HEK293 (cell line): ENCODE measurements at regions not wholly inside any gene's neighbourhood (a gene's known extent, or its start where the extent isn't known, plus 50 kb on each side); places are given as distances from the start of the nearest gene placed in this dataset.

Source experiments
- CTCF ChIA-PET: fragments of 350-600 bp; formaldehyde crosslinking; extraction: SDS; loops from one replicate; lab custom pipeline; 2021; ENCODE audit warnings: antibody characterized with exemption; lab: Yijun Ruan, JAX
- POLR2A ChIA-PET: fragments of 300-600 bp; formaldehyde crosslinking; extraction: SDS; loops from one replicate; lab custom pipeline; 2020; ENCODE audit warnings: antibody characterized with exemption, inconsistent platforms; lab: Yijun Ruan, JAX
- H3K27ac ChIP-seq: fragments of 200-500 bp; sonication (Bioruptor generic); 2 replicates; pipeline ENCODE4 v1.5.1; 2014; ENCODE audit warnings: low read depth, low read length, control low read depth, inconsistent platforms; ENCODE audit errors: extremely low read depth
- H3K36me3 ChIP-seq, 2 experiments: fragments of 200-500 bp in 1 of 2; sonication (Bioruptor generic) in 1 of 2; 1 replicate in 1 of 2; 2 replicates in 1 of 2; pipeline ENCODE4 v1.5.1; 2014 to 2017; ENCODE audit warnings: inconsistent platforms in 2 of 2, low read length in 2 of 2; ENCODE audit not compliant: control insufficient read depth in 2 of 2, insufficient read depth in 1 of 2
- H3K4me1 ChIP-seq: fragments of 200-500 bp; sonication (Bioruptor generic); 2 replicates; pipeline ENCODE4 v1.5.1; 2014; ENCODE audit warnings: mild to moderate bottlenecking, low read length, inconsistent platforms; ENCODE audit not compliant: control insufficient read depth, insufficient read depth
- H3K4me3 ChIP-seq: 2 replicates; pipeline ENCODE4 v1.5.1; 2011; ENCODE audit warnings: low read depth, mild to moderate bottlenecking, control low read depth, low read length, moderate library complexity
- H3K9me3 ChIP-seq: fragments of 200-500 bp; sonication (Bioruptor generic); 2 replicates; pipeline ENCODE4 v1.5.1; 2014; ENCODE audit warnings: low read depth, low read length, inconsistent platforms; ENCODE audit not compliant: control insufficient read depth, insufficient read depth
- KLF1 ChIP-seq: fragments of 450-650 bp; formaldehyde crosslinking; IDR thresholded peaks from 2 replicates; pipeline ENCODE4 v1.5.1; 2016; ENCODE audit warnings: missing biosample characterization, missing genetic modification characterization
- KLF7 ChIP-seq: fragments of 450-650 bp; formaldehyde crosslinking; IDR thresholded peaks from 2 replicates; pipeline ENCODE4 v1.5.1; 2016; ENCODE audit warnings: missing biosample characterization, missing genetic modification characterization, borderline replicate concordance
- KLF9 ChIP-seq: fragments of 450-650 bp; formaldehyde crosslinking; IDR thresholded peaks from 2 replicates; pipeline ENCODE4 v1.5.1; 2016; ENCODE audit warnings: missing biosample characterization, missing genetic modification characterization, low read depth
- SP7 ChIP-seq: fragments of 450-650 bp; formaldehyde crosslinking; IDR thresholded peaks from 2 replicates; pipeline ENCODE4 v1.5.1; 2016; ENCODE audit warnings: missing biosample characterization, missing genetic modification characterization
- ZBTB17 ChIP-seq: fragments of 450-650 bp; formaldehyde crosslinking; IDR thresholded peaks from 2 replicates; pipeline ENCODE4 v1.5.1; 2016; ENCODE audit warnings: missing biosample characterization, missing genetic modification characterization
- ZNF10 ChIP-seq: fragments of 450-650 bp; formaldehyde crosslinking; IDR thresholded peaks from 2 replicates; pipeline ENCODE4 v1.5.1; 2017; ENCODE audit warnings: missing biosample characterization, missing genetic modification characterization
- ZNF121 ChIP-seq: fragments of 450-650 bp; formaldehyde crosslinking; IDR thresholded peaks from 2 replicates; pipeline ENCODE4 v1.5.1; 2016; ENCODE audit warnings: missing biosample characterization, missing genetic modification characterization
- ZNF133 ChIP-seq: fragments of 450-650 bp; formaldehyde crosslinking; IDR thresholded peaks from 2 replicates; pipeline ENCODE4 v1.5.1; 2016; ENCODE audit warnings: missing biosample characterization, missing genetic modification characterization
- ZNF138 ChIP-seq: fragments of 450-650 bp; formaldehyde crosslinking; IDR thresholded peaks from 2 replicates; pipeline ENCODE4 v1.5.1; 2016; ENCODE audit warnings: missing biosample characterization, missing genetic modification characterization, borderline replicate concordance
- ZNF174 ChIP-seq: fragments of 450-650 bp; formaldehyde crosslinking; IDR thresholded peaks from 2 replicates; pipeline ENCODE4 v1.5.0; 2017; ENCODE audit warnings: missing biosample characterization, mild to moderate bottlenecking, missing genetic modification characterization
- ZNF211 ChIP-seq: fragments of 450-650 bp; formaldehyde crosslinking; IDR thresholded peaks from 2 replicates; pipeline ENCODE4 v1.5.1; 2016; ENCODE audit warnings: low read depth, missing biosample characterization, missing genetic modification characterization
- ZNF266 ChIP-seq: fragments of 450-650 bp; formaldehyde crosslinking; IDR thresholded peaks from 2 replicates; pipeline ENCODE4 v1.5.1; 2016; ENCODE audit warnings: missing biosample characterization, missing genetic modification characterization, low read depth
- ZNF302 ChIP-seq: fragments of 450-650 bp; formaldehyde crosslinking; IDR thresholded peaks from 2 replicates; pipeline ENCODE4 v1.5.1; 2016; ENCODE audit warnings: missing biosample characterization, missing genetic modification characterization, low read depth
- ZNF335 ChIP-seq: fragments of 450-650 bp; formaldehyde crosslinking; conservative IDR thresholded peaks from 2 replicates; pipeline ENCODE4 v1.5.1; 2016; ENCODE audit warnings: missing biosample characterization, missing genetic modification characterization
- ZNF366 ChIP-seq: fragments of 450-650 bp; formaldehyde crosslinking; conservative IDR thresholded peaks from 2 replicates; pipeline ENCODE4 v1.5.1; 2016; ENCODE audit warnings: missing biosample characterization, missing genetic modification characterization
- ZNF37A ChIP-seq: fragments of 450-650 bp; IDR thresholded peaks from 2 replicates; pipeline ENCODE4 v1.5.1; 2018; ENCODE audit warnings: missing biosample characterization, missing genetic modification characterization
- ZNF416 ChIP-seq: fragments of 450-650 bp; formaldehyde crosslinking; IDR thresholded peaks from 2 replicates; pipeline ENCODE4 v1.5.1; 2016; ENCODE audit warnings: missing biosample characterization, missing genetic modification characterization
- ZNF501 ChIP-seq: fragments of 450-650 bp; formaldehyde crosslinking; IDR thresholded peaks from 2 replicates; pipeline ENCODE4 v1.5.1; 2016; ENCODE audit warnings: missing biosample characterization, missing genetic modification characterization
- ZNF510 ChIP-seq: fragments of 450-650 bp; formaldehyde crosslinking; IDR thresholded peaks from 2 replicates; pipeline ENCODE4 v1.5.1; 2018; ENCODE audit warnings: mild to moderate bottlenecking, missing genetic modification characterization, missing biosample characterization; ENCODE audit not compliant: insufficient replicate concordance
- ZNF529 ChIP-seq: fragments of 450-650 bp; formaldehyde crosslinking; IDR thresholded peaks from 2 replicates; pipeline ENCODE4 v1.5.1; 2017; ENCODE audit warnings: missing genetic modification characterization, missing biosample characterization; ENCODE audit not compliant: insufficient replicate concordance
- ZNF558 ChIP-seq: fragments of 450-650 bp; formaldehyde crosslinking; IDR thresholded peaks from 2 replicates; pipeline ENCODE4 v1.5.1; 2016; ENCODE audit warnings: missing biosample characterization, missing genetic modification characterization
- ZNF560 ChIP-seq: fragments of 450-650 bp; formaldehyde crosslinking; IDR thresholded peaks from 2 replicates; pipeline ENCODE4 v1.5.1; 2017; ENCODE audit warnings: missing biosample characterization, missing genetic modification characterization, borderline replicate concordance
- ZNF585B ChIP-seq: fragments of 450-650 bp; formaldehyde crosslinking; IDR thresholded peaks from 2 replicates; pipeline ENCODE4 v1.5.1; 2016; ENCODE audit warnings: missing biosample characterization, missing genetic modification characterization
- ZNF623 ChIP-seq: fragments of 450-650 bp; formaldehyde crosslinking; IDR thresholded peaks from 2 replicates; pipeline ENCODE4 v1.5.1; 2016; ENCODE audit warnings: missing biosample characterization, missing genetic modification characterization
- ZNF747 ChIP-seq: fragments of 450-650 bp; formaldehyde crosslinking; IDR thresholded peaks from 2 replicates; pipeline ENCODE4 v1.5.1; 2016; ENCODE audit warnings: missing biosample characterization, missing genetic modification characterization
- ZSCAN16 ChIP-seq: fragments of 450-650 bp; formaldehyde crosslinking; IDR thresholded peaks from 2 replicates; pipeline ENCODE4 v1.5.1; 2016; ENCODE audit warnings: missing biosample characterization, missing genetic modification characterization
- TF ChIP-seq, protein P1 (sequence below): fragments of 450-650 bp; formaldehyde crosslinking; IDR thresholded peaks from 2 replicates; pipeline ENCODE4 v1.5.1; 2016; ENCODE audit warnings: missing biosample characterization, missing genetic modification characterization
- TF ChIP-seq, protein P2 (sequence below): fragments of 450-650 bp; formaldehyde crosslinking; optimal IDR thresholded peaks from 2 replicates; pipeline ENCODE3; 2016; ENCODE audit warnings: missing biosample characterization, mild to moderate bottlenecking, missing genetic modification characterization
- TF ChIP-seq, protein P3 (sequence below): fragments of 450-650 bp; formaldehyde crosslinking; IDR thresholded peaks from 2 replicates; pipeline ENCODE4 v1.5.1; 2016; ENCODE audit warnings: missing biosample characterization, missing genetic modification characterization

DNA sequence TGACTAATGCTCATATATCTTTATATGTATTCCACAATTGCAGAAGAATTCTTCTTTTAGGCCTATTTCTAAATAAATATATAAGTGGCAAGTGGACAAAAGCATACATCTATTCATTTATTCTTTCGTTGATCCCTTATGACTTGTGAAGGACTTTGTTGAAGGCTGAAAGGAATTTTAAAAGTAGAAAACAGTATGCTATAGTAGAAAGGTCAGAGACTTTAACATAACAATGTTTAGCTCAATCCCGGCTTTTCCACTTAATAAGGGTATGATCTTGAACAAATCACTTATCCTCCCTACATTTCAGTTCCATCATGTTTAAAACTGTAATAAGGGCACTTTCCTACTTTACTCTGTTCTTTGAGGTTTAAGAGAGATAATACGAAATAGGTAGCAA, 672.9 kb downstream of the MECOM start:
- H3K4me3 ChIP-seq = no peak overlapping the region
- ChIA-PET POLR2A (no interaction called here), CTCF (no interaction called here)
- no peaks in the 10 kb centered on the region for H3K9me3 ChIP-seq
- H3K4me1 ChIP-seq = no peaks in the 10 kb centered on the region
- no peaks in the 10 kb centered on the region for H3K36me3 ChIP-seq
- TF ChIP-seq ZNF416 (tag by site-specific recombination) (no peak), ZNF529 (tag by site-specific recombination) (no peak), ZNF266 (no peak), ZNF501 (tag by site-specific recombination) (no peak), SP7 (tag by site-specific recombination) (no peak), ZNF302 (tag by site-specific recombination) (no peak), ZNF510 (tag by site-specific recombination) (no peak), KLF1 (tag by site-specific recombination) (no peak), KLF9 (no peak), ZSCAN16 (tag by site-specific recombination) (no peak), ZNF747 (no peak)
- TF ChIP-seq, protein P1, sequence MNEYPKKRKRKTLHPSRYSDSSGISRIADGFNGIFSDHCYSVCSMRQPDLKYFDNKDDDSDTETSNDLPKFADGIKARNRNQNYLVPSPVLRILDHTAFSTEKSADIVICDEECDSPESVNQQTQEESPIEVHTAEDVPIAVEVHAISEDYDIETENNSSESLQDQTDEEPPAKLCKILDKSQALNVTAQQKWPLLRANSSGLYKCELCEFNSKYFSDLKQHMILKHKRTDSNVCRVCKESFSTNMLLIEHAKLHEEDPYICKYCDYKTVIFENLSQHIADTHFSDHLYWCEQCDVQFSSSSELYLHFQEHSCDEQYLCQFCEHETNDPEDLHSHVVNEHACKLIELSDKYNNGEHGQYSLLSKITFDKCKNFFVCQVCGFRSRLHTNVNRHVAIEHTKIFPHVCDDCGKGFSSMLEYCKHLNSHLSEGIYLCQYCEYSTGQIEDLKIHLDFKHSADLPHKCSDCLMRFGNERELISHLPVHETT (tag by site-specific recombination) = no peak
- TF ChIP-seq, all 188 proteins: peak for 0
- no peak overlapping the region for H3K27ac ChIP-seq

DNA sequence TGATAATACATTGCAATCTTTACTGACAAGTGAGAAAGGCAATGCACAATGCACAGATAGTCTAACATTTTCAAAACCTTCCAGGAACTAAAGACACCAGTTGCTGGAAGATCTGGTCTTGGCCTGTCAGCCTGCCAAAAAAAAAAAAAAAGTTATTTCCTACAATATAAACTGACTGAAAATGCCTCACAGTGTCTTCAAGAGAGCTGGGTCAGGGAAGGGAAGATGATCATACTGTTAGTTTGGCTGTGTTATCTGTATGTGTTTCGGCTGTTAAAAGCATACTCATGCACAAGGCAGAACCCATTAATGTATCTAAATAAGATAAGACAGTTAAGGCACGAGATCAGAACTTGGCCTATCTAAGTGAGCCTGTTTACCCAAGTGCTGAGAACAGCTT, 673.4 kb downstream of the MECOM start:
- ChIA-PET CTCF (no interaction called here), POLR2A (no interaction called here)
- Histone ChIP-seq H3K9me3 (no peaks in the 10 kb centered on the region), H3K4me3 (no peak overlapping the region), H3K36me3 (no peaks in the 10 kb centered on the region), H3K27ac (no peak overlapping the region), H3K4me1 (no peaks in the 10 kb centered on the region)
- no peak for TF ChIP-seq ZNF501 (tag by site-specific recombination)
- no peak for TF ChIP-seq ZNF37A
- no peak for TF ChIP-seq ZNF174
- TF ChIP-seq ZBTB17 (tag by site-specific recombination) = peak; percentile 52; the same call in 1 of the 2 replicates

- H3K4me3 ChIP-seq = no peak overlapping the region
- H3K9me3 ChIP-seq = no peaks in the 10 kb centered on the region
- H3K36me3 ChIP-seq = no peaks in the 10 kb centered on the region
- H3K27ac ChIP-seq = no peak overlapping the region
- TF ChIP-seq ZNF138 (tag by site-specific recombination) (no peak), ZNF623 (tag by site-specific recombination) (no peak), ZNF121 (tag by site-specific recombination) (no peak), KLF7 (no peak), ZNF211 (no peak), ZNF585B (tag by site-specific recombination) (no peak), ZNF558 (tag by site-specific recombination) (no peak), ZNF366 (no peak), ZNF335 (tag by site-specific recombination) (no peak), ZNF133 (tag by site-specific recombination) (no peak), ZNF10 (tag by site-specific recombination) (no peak), KLF9 (no peak), ZNF560 (tag by site-specific recombination) (no peak)
- TF ChIP-seq, protein P2, sequence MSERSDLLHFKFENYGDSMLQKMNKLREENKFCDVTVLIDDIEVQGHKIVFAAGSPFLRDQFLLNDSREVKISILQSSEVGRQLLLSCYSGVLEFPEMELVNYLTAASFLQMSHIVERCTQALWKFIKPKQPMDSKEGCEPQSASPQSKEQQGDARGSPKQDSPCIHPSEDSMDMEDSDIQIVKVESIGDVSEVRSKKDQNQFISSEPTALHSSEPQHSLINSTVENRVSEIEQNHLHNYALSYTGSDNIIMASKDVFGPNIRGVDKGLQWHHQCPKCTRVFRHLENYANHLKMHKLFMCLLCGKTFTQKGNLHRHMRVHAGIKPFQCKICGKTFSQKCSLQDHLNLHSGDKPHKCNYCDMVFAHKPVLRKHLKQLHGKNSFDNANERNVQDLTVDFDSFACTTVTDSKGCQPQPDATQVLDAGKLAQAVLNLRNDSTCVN (tag by site-specific recombination) = no peak
- TF ChIP-seq, protein P3, sequence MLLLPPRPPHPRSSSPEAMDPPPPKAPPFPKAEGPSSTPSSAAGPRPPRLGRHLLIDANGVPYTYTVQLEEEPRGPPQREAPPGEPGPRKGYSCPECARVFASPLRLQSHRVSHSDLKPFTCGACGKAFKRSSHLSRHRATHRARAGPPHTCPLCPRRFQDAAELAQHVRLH = no peak
- ChIA-PET CTCF (no interaction called here), POLR2A (no interaction called here)
- no peaks in the 10 kb centered on the region for H3K4me1 ChIP-seq
Measured at GRCh38 chr3:168989396-168989795, 674.1 kb downstream of the MECOM start.
